DMS153 treated with DMSO at 0.1 percent for 48 hours (cell line): ENCODE measurements at regions not wholly inside any gene's neighbourhood (a gene's known extent, or its start where the extent isn't known, plus 50 kb on each side); places are given as distances from the start of the nearest gene placed in this dataset.
"Not testable (repeated sequence)": the region's sequence is repeated elsewhere in the genome, so short reads cannot be mapped to it uniquely, and the experiment has no call there.

Source experiments
- DNase-seq: peaks from one replicate; lab custom pipeline; 2025; ENCODE audit not compliant: unreplicated experiment; lab: John Stamatoyannopoulos, UW

DNA sequence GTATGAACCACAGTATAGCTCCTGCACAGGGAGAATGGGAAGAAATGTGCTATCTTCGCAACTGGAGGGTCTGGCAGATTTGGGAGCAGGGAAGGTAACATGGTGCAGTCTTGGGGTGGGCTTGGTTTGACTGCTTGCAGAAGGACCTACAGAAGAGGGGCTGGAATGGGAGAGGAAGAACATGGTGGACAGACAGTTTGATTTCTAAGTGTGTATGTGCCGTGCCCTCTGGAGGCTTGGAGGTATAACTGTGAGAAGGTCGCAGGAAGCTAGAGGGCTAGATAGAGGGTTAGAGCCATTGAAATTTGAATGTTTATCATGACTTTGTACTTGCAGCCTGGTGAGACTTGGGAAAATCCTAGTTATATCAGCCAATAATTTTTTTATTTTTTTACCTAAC, 169.2 kb downstream of the SQOR start:
- DNase-seq = no peak

DNA sequence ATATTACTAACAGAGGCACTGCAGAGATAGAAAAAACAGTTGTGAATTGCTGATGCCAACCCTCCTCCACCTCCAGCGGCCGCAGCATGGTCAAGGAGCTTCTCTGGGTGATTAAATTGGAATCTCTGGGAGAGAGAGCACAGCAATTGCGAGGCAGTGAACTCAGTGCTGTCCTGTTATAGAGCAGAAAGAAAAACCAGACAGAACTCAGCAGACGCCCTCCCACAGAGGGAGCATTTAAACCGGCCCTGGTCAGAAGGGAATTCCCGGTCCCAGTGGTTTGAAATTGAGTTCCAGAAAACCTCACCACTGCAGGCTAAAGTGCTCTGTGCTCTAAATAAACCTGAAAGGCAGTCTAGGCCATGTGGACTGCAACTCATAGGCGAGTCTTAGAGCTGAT, 175.4 kb downstream of the SQOR start:
- no peak for DNase-seq

GRCh38 chr15:45812200-45812599, 177.4 kb downstream of the SQOR start:
- no peak for DNase-seq

GRCh38 chr15:45817578-45817977, 182.7 kb downstream of the SQOR start:
- DNase-seq = not testable (repeated sequence)

- DNase-seq = no peak
These were observed 186.6 kb downstream of the SQOR start for GRCh38 chr15:45821390-45821789.

DNA sequence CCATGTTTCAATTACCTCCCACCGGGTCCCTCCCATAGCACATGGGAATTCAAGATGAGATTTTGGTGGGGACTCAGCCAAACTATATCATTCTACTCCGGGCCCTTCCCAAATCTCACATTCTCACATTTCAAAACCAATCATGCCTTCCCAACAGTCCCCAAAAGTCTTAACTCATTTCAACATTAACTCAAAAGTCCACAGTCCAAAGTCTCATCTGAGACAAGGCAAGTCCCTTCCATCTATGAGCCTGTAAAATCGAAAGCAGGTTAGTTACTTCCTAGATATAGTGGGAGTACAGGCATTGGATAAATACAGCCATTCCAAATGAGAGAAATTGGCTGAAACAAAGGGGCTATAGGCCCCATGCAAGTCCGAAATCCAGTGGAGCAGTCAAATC, 188.1 kb downstream of the SQOR start:
- not testable (repeated sequence) for DNase-seq

DNA sequence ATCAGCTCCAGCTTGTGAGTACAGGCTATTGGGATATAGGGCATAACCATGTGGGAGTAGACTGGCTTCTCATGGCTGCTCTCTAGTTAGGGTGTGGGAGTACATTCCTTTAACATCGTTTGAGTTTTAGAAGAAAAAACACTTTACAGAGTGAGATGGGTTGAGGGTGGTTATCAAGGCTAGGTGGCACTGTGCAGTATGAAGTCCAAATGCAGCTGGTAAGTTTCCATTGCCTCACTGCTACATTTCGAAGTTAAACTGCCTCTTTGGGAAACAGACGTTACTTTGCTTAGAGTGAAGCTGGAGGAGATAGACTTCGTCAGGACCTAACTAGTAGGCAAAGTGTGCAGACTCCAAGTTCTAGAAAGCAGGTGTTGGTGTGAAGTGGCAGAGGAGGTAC, 192.4 kb downstream of the SQOR start:
- no peak for DNase-seq

GRCh38 chr15:45827766-45828165, 192.9 kb downstream of the SQOR start:
- no peak for DNase-seq

GRCh38 chr15:45829336-45830153, 194.7 kb downstream of the SQOR start:
- no peak for DNase-seq

DNA sequence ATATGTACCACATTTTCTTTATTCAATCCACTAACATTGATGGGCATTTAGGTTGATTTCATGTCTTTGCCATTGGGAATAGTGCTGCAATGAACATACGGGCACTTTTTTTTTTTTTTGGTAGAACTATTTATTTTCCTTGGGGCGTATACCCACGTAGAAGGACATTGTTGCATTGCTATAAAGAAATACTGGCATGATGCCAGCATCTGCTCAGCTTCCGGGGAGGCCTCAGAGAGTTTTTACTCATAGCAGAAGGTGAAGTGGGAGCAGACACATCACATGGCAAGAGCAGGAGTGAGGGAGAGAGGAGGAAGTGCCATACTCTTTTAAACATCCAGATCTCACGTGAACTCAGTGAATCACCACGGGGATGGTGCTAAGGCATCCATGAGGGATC, 197.0 kb downstream of the SQOR start:
- no peak for DNase-seq

DNA sequence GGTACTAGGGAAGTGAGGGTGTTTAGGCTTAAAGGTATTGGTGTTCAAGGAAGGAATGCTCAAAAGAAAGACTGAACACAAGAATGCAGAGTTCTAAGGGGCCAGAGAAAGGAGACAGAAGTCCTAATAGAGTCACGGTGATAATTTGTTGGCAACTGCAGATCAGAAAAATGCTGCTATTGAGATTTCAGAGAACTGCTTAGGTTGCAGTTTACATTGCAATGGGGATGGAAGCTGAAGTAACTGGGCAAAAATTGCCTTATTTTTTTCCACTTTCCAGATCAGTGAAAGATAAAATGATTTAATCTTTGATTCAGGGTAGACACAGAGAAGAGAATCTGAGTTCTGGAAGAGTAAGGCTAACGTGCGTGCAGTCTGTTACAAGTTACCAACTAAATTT, 199.8 kb downstream of the SQOR start:
- no peak for DNase-seq

- DNase-seq = no peak
These were observed 207.3 kb downstream of the SQOR start for GRCh38 chr15:45842151-45842550.

- DNase-seq = no peak
These were observed 212.8 kb downstream of the SQOR start for GRCh38 chr15:45847645-45848044.

GRCh38 chr15:45849136-45849535, 214.3 kb downstream of the SQOR start:
- no peak for DNase-seq

DNA sequence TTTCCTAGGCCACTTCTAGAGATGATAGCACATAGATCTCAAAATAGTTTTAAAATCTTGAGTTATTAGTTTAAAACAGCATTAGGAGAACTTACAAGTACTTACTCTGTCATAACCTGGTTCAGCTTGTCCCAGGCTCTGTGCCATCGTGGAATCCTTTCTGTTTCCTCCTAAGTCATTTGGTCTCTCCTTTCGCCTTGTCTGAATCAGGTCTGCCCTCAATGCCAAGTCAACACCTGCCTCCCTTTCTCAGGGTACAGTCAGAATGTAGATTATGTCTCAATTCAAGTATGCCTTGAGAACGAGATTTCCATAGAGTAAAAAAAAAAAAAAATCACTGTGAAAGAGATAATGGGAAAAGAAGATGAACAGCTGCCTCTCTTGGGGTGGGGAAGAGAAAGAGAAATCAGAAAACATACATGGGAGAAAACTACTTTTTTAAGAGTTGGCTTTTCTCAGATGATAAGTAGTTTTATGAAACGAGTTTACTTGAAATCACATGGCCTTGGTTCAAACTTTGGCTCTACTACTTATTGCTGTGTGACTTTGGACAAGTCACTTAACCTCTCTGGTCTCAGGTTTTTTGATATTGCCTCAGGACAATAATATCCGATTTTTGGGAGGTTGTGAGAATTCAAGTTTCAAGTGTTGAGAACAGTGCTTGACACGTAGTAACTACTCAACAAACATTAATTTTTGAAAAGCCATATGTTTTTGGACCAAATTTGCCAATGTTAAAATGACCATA, 219.8 kb downstream of the SQOR start:
- DNase-seq = no peak

GRCh38 chr15:45855210-45855906, 220.5 kb downstream of the SQOR start:
- no peak for DNase-seq

GRCh38 chr15:45855907-45856579, 221.2 kb downstream of the SQOR start:
- DNase-seq = peak; percentile 3

GRCh38 chr15:45857291-45857690, 222.5 kb downstream of the SQOR start:
- no peak for DNase-seq

DNA sequence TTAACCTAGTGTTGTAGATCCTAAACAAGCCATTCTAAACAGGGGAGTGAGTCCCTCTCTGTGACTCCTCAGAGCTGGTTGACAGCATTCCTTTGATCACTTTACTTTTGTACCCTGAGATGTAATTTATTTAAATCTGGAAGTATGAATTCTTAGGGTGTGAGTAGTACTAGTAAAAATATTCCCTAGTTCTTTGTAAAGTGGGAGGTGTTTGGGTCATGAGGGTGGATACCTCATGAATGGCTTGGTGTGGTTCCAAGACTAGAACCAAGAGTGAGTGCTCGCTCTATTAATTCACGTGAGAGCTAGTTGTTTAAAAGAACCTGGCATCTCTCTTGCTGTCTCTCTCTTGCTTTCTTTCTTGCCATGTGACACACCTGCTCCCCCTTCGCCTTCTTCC, 223.7 kb downstream of the SQOR start:
- DNase-seq = no peak

DNA sequence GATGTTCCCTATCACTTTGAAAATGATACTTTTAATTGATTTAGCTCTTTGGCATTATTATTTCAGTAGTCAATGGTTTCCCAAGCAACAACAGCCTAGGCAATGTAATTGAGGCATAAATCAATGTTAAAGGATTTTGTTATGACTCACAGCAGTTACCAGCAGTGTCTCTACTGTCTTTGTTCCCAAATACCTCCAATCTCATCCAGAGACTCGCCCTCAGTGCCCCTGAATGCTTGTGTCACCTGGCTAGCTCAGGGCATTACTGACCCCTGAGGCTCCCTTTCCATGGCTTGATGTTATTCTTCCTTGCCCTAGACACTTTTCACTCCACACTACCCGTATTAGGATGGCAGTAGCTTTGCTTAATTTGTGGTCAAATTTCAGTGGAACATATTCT, 227.2 kb downstream of the SQOR start:
- no peak for DNase-seq

DNA sequence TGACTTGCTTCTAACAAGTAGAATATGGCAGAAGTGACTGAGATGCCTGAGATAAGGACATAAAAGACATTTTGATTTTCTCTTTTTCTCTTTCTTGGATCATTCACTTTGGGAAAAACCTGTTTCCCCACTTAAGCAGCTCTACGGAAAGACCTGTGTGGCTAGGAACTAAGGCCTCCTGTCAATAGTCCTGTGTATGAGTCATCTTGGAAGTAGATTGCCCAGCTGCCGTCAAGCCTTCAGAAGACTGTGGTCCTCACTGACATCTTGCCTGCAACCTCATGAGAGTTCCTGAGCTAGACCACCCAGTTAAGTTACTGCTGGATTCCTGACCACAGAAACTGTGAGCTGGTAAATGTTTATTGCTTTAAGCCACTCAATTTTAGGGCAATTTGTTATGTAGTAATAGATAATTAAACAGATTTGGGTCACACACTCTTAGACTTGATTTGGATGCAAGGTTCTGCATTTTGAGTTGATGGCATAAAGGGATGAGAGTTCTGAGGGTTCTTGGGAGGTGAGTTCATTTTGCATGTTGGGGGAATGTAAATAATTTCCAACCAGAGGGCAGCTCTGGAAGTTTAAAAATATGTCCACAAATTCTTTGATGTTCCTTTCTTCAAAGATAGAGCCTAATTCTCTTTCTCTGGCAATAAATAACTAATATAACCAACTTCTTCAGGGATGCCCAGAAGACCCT, 229.2 kb downstream of the SQOR start:
- DNase-seq = no peak
